Transverse colon (tissue), 4 donors: ENCODE measurements at regions not wholly inside any gene's neighbourhood (a gene's known extent, or its start where the extent isn't known, plus 50 kb on each side); places are given as distances from the start of the nearest gene placed in this dataset.

Experiments
- CTCF ChIP-seq, 5 experiments: fragments of 200-600 bp in 3 of 5; fragments of 450-650 bp in 2 of 5; sonication (generic) in 3 of 5; IDR thresholded peaks; 1 replicate in 2 of 5; 2 replicates in 3 of 5; pipeline ENCODE4 v1.5.1; 2016 to 2017; ENCODE audit warnings: antibody characterized with exemption in 5 of 5, inconsistent platforms in 3 of 5, mild to moderate bottlenecking in 2 of 5, moderate library complexity in 1 of 5
- POLR2A ChIP-seq: fragments of 450-650 bp; IDR thresholded peaks from one replicate; pipeline ENCODE4 v1.6.1; 2016; ENCODE audit warnings: antibody characterized with exemption, mild to moderate bottlenecking, moderate library complexity
- POLR2AphosphoS5 ChIP-seq, 3 donors: sonication (generic); formaldehyde crosslinking; IDR thresholded peaks; one replicate each; pipeline ENCODE4 v1.6.1; 2016; ENCODE audit warnings: antibody characterized with exemption in 3 of 3

- TF ChIP-seq CTCF (IDR thresholded peaks at IDR 0.05), result no peak
- TF ChIP-seq POLR2A, result no peak
- TF ChIP-seq POLR2AphosphoS5 (IDR thresholded peaks at IDR 0.05), result no peak
Observed at GRCh38 chr10:76679030-76679429, 958.6 kb downstream of the KCNMA1 start.
